K562 (cell line): ENCODE measurements at regions not wholly inside any gene's neighbourhood (a gene's known extent, or its start where the extent isn't known, plus 50 kb on each side); places are given as distances from the start of the nearest gene placed in this dataset.

ENCODE experiments used
- ATAC-seq: fragments of 200-7000 bp; cut with Tn5 transposase; 3 replicates; pipeline ENCODE4 v1.9.1; 2020; ENCODE audit warnings: moderate library complexity
- BruUV-seq: library from RNA; stranded (reverse); fragments of 400-500 nt; replicated peaks from 2 replicates; lab custom pipeline; 2021; lab: Mats Ljungman, UMichigan
- CTCF ChIA-PET: fragments of 300-600 bp; formaldehyde crosslinking; extraction: SDS; loops from one replicate; lab custom pipeline; 2021; ENCODE audit warnings: low intra/inter-chr PET ratio; lab: Yijun Ruan, JAX
- POLR2A ChIA-PET: fragments of 300-600, 350-650 bp; sonication (Branson Sonifier 250); formaldehyde crosslinking; extraction: SDS; loops from one replicate; lab custom pipeline; 2021; ENCODE audit warnings: antibody characterized with exemption, inconsistent platforms; lab: Yijun Ruan, JAX
- DNase-seq, 4 experiments: peaks; one replicate each; pipeline versions ENCODE4 v3.0.0 to v3.0.0-alpha.2; 2011 to 2018; ENCODE audit warnings: low spot score in 3 of 4, mixed read lengths in 3 of 4; ENCODE audit errors: extremely low read depth in 1 of 4
- FAIRE-seq: peaks from 2 replicates; lab custom pipeline; 2011; peaks lifted over from hg19 to GRCh38; lab: Jason Lieb, UNC
- H2AFZ ChIP-seq: 2 replicates; pipeline ENCODE4 v1.6.0; 2011; ENCODE audit warnings: low read depth, low read length, control low read depth, inconsistent platforms
- H3K27ac ChIP-seq: fragments of 200-600 bp; 3 replicates; pipeline ENCODE4 v1.8.0; 2011; ENCODE audit warnings: low read depth, mild to moderate bottlenecking, control low read depth, inconsistent platforms, low read length, moderate library complexity, mixed read lengths; ENCODE audit errors: extremely low read depth
- H3K27me3 ChIP-seq, 2 experiments: fragments of 300-600 bp in 1 of 2; 2 replicates in 1 of 2; 3 replicates in 1 of 2; pipeline versions ENCODE4 v1.6.0 to v1.8.0; 2011; ENCODE audit warnings: inconsistent platforms in 2 of 2, low read length in 2 of 2, mild to moderate bottlenecking in 1 of 2, mixed read lengths in 1 of 2, moderate library complexity in 1 of 2; ENCODE audit not compliant: control insufficient read depth in 2 of 2, insufficient read depth in 2 of 2
- H3K36me3 ChIP-seq: fragments of 300-600 bp; 3 replicates; pipeline ENCODE4 v1.8.0; 2011; ENCODE audit warnings: mild to moderate bottlenecking, low read length, inconsistent platforms; ENCODE audit not compliant: control insufficient read depth, insufficient read depth
- H3K4me1 ChIP-seq, 2 experiments: fragments of 200-600 bp in 1 of 2; replicated peaks in 1 of 2; 2 replicates in 1 of 2; 3 replicates in 1 of 2; pipeline versions ENCODE4 v1.5.1 to v1.8.0; 2011; ENCODE audit warnings: inconsistent platforms in 2 of 2, low read length in 2 of 2, mild to moderate bottlenecking in 1 of 2, mixed read lengths in 1 of 2, moderate library complexity in 1 of 2; ENCODE audit not compliant: control insufficient read depth in 2 of 2, insufficient read depth in 2 of 2
- H3K4me2 ChIP-seq: 2 replicates; pipeline ENCODE4 v1.6.1; 2011; ENCODE audit warnings: low read length, control low read depth, inconsistent platforms, mixed read lengths; ENCODE audit not compliant: insufficient read depth
- H3K4me3 ChIP-seq: fragments of 200-600 bp; sonication (generic), shearing (Covaris generic); 2 replicates; pipeline ENCODE4 v1.5.1; 2016; ENCODE audit warnings: control low read depth, inconsistent platforms
- H3K79me2 ChIP-seq: fragments of 200-600 bp; 3 replicates; pipeline ENCODE4 v1.8.0; 2011; ENCODE audit warnings: low read length, inconsistent platforms; ENCODE audit not compliant: control insufficient read depth, insufficient read depth
- H3K9ac ChIP-seq, 2 experiments: 2 replicates each; pipeline versions ENCODE4 v1.6.0 to v1.6.1; 2011; ENCODE audit warnings: low read depth in 2 of 2, low read length in 2 of 2, control low read depth in 1 of 2, inconsistent platforms in 1 of 2, mild to moderate bottlenecking in 1 of 2, mixed read lengths in 1 of 2; ENCODE audit not compliant: insufficient read depth in 1 of 2
- H3K9me1 ChIP-seq: one replicate; pipeline ENCODE4 v1.6.0; 2011; ENCODE audit warnings: inconsistent platforms, mild to moderate bottlenecking, low read length, moderate library complexity; ENCODE audit not compliant: control insufficient read depth, insufficient read depth
- H3K9me3 ChIP-seq: replicated peaks from 2 replicates; pipeline ENCODE4 v1.5.1; 2011; ENCODE audit warnings: low read depth, low read length, inconsistent platforms; ENCODE audit not compliant: control insufficient read depth, insufficient read depth
- H4K20me1 ChIP-seq: replicated peaks from 2 replicates; pipeline ENCODE4 v1.6.1; 2011; ENCODE audit warnings: low read length, inconsistent platforms, mixed read lengths; ENCODE audit not compliant: control insufficient read depth, insufficient read depth
- CBX5 ChIP-seq: IDR thresholded peaks from 2 replicates; pipeline ENCODE4 v1.6.1; 2014; ENCODE audit warnings: low read depth, borderline replicate concordance
- L3MBTL2 ChIP-seq: fragments of 450-650 bp; IDR thresholded peaks from 2 replicates; pipeline ENCODE4 v1.6.1; 2016; ENCODE audit warnings: mild to moderate bottlenecking, moderate library complexity
- MCM2 ChIP-seq: fragments of 450-650 bp; IDR thresholded peaks from 2 replicates; pipeline ENCODE4 v1.6.1; 2017; ENCODE audit warnings: low read depth, mild to moderate bottlenecking
- MTA3 ChIP-seq: fragments of 450-650 bp; formaldehyde crosslinking; IDR thresholded peaks from 2 replicates; pipeline ENCODE4 v1.6.1; 2017; ENCODE audit warnings: mild to moderate bottlenecking, borderline replicate concordance
- OTX1 ChIP-seq: fragments of 450-650 bp; formaldehyde crosslinking; IDR thresholded peaks from 2 replicates; pipeline ENCODE4 v1.4.0; 2022; ENCODE audit warnings: mild to moderate bottlenecking
- SIN3B ChIP-seq: fragments of 450-650 bp; IDR thresholded peaks from 2 replicates; pipeline ENCODE4 v1.6.1; 2017; ENCODE audit warnings: low read depth, mild to moderate bottlenecking, moderate library complexity
- TGIF2 ChIP-seq: sonication (generic); formaldehyde crosslinking; IDR thresholded peaks from 2 replicates; pipeline ENCODE4 v1.8.1; 2022; ENCODE audit warnings: mild to moderate bottlenecking, missing genetic modification reagents, moderate library complexity
- ZNF133 ChIP-seq: fragments of 250-450 bp; sonication (Bioruptor Pico); IDR thresholded peaks from 2 replicates; pipeline ENCODE4 v1.4.0; 2020; ENCODE audit warnings: mild to moderate bottlenecking
- ZNF3 ChIP-seq: fragments of 250-450 bp; sonication (Bioruptor Pico); IDR thresholded peaks from 2 replicates; pipeline ENCODE4 v1.5.0; 2021; ENCODE audit warnings: mild to moderate bottlenecking, moderate library complexity
- ZNF699 ChIP-seq: fragments of 250-450 bp; sonication (Bioruptor Pico); IDR thresholded peaks from 2 replicates; pipeline ENCODE4 v1.8.0; 2021; ENCODE audit warnings: mild to moderate bottlenecking, moderate library complexity; ENCODE audit not compliant: insufficient replicate concordance
- ZNF717 ChIP-seq: fragments of 250-450 bp; sonication (Bioruptor Pico); IDR thresholded peaks from 2 replicates; pipeline ENCODE4 v1.5.0; 2021
- WGBS: fragments of 100-300 bp; shearing (Covaris generic); methylation state at CpG from one replicate; pipeline ENCODE4 v1.1.6; 2016; ENCODE audit warnings: low coverage, mixed read lengths; ENCODE audit not compliant: insufficient coverage; ENCODE audit errors: missing lambda C conversion rate; 5-methylcytosine and 5-hydroxymethylcytosine counted together
- in situ Hi-C: fragments of 300-500 bp; cut with MboI; formaldehyde crosslinking; loops from 4 replicates; pipeline ENCODE4 v1.15.0; 2018; ENCODE audit warnings: inconsistent platforms, mixed read lengths
- intact Hi-C: fragments of 100-400 bp; cut with micrococcal nuclease; formaldehyde crosslinking; loops from 2 replicates; pipeline ENCODE4 v1.14.2; 2022
- TF ChIP-seq, protein P1 (sequence below): sonication (generic); formaldehyde crosslinking; IDR thresholded peaks from 2 replicates; pipeline ENCODE4 v1.5.0; 2020; ENCODE audit warnings: missing genetic modification reagents
- TF ChIP-seq, protein P2 (sequence below): fragments of 450-650 bp; formaldehyde crosslinking; IDR thresholded peaks from 2 replicates; pipeline ENCODE4 v1.4.0; 2020; ENCODE audit warnings: mild to moderate bottlenecking, moderate library complexity
- TF ChIP-seq, protein P3 (sequence below): fragments of 450-650 bp; IDR thresholded peaks from 2 replicates; pipeline ENCODE4 v1.6.1; 2017; ENCODE audit warnings: antibody characterized with exemption
- TF ChIP-seq, protein P4 (sequence below): fragments of 450-650 bp; IDR thresholded peaks from 2 replicates; pipeline ENCODE4 v1.6.1; 2016; ENCODE audit warnings: missing biosample characterization, missing genetic modification characterization

DNA sequence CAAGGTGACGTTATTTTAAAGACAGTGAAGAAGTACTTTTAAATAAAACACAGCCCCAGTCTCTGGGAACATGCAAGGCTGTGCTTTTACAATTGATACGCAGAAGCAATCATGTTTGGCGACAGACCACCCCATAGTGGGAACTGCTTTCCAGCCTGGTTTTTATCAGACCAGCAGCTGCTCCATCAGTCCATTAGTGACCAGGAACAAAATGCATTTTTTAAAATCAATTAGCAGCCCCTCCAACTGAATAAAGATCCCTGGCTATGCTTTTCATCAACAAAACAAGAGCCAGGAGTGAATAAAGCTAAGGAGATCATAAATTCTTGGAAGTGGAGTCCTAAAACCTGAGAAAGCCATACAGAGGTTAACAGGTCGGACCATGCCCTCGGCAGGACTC is 153.0 kb upstream of the TENM3 start:
- no peak overlapping the region for H3K9ac ChIP-seq
- no peaks in the 10 kb centered on the region for H3K36me3 ChIP-seq
- H3K79me2 ChIP-seq = no peaks in the 10 kb centered on the region
- ATAC-seq (no peak), DNase-seq (no peak)
- no peak overlapping the region for H2AFZ ChIP-seq
- POLR2A ChIA-PET = no interaction called here
- in situ Hi-C loops = no loop called here
- CTCF ChIA-PET = interaction anchor here (0.6 kb wide), 1 partner anchor 10 kb away, joined by 3 read pairs; no protein-coding TSS in a partner anchor
- BruUV-seq = no TSS peak
- H3K4me3 ChIP-seq = no peak overlapping the region
- WGBS = 1% methylated on average over 5 of the region's 5 CpGs
- H4K20me1 ChIP-seq = no peaks in the 10 kb centered on the region
- TF ChIP-seq L3MBTL2 (no peak), CBX5 (no peak), MTA3 (no peak), ZNF699 (CRISPR knock-in tag) (no peak), MCM2 (no peak), ZNF717 (CRISPR knock-in tag) (no peak), ZNF133 (no peak), TGIF2 (CRISPR knock-in tag) (no peak), OTX1 (CRISPR knock-in tag) (no peak), ZNF3 (CRISPR knock-in tag) (no peak), SIN3B (no peak)
- TF ChIP-seq, protein P1, sequence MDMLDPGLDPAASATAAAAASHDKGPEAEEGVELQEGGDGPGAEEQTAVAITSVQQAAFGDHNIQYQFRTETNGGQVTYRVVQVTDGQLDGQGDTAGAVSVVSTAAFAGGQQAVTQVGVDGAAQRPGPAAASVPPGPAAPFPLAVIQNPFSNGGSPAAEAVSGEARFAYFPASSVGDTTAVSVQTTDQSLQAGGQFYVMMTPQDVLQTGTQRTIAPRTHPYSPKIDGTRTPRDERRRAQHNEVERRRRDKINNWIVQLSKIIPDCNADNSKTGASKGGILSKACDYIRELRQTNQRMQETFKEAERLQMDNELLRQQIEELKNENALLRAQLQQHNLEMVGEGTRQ (CRISPR knock-in tag) = no peak
- TF ChIP-seq, protein P2, sequence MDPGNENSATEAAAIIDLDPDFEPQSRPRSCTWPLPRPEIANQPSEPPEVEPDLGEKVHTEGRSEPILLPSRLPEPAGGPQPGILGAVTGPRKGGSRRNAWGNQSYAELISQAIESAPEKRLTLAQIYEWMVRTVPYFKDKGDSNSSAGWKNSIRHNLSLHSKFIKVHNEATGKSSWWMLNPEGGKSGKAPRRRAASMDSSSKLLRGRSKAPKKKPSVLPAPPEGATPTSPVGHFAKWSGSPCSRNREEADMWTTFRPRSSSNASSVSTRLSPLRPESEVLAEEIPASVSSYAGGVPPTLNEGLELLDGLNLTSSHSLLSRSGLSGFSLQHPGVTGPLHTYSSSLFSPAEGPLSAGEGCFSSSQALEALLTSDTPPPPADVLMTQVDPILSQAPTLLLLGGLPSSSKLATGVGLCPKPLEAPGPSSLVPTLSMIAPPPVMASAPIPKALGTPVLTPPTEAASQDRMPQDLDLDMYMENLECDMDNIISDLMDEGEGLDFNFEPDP (CRISPR knock-in tag) = no peak
- TF ChIP-seq, protein P3, sequence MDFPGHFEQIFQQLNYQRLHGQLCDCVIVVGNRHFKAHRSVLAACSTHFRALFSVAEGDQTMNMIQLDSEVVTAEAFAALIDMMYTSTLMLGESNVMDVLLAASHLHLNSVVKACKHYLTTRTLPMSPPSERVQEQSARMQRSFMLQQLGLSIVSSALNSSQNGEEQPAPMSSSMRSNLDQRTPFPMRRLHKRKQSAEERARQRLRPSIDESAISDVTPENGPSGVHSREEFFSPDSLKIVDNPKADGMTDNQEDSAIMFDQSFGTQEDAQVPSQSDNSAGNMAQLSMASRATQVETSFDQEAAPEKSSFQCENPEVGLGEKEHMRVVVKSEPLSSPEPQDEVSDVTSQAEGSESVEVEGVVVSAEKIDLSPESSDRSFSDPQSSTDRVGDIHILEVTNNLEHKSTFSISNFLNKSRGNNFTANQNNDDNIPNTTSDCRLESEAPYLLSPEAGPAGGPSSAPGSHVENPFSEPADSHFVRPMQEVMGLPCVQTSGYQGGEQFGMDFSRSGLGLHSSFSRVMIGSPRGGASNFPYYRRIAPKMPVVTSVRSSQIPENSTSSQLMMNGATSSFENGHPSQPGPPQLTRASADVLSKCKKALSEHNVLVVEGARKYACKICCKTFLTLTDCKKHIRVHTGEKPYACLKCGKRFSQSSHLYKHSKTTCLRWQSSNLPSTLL = no peak
- TF ChIP-seq, protein P4, sequence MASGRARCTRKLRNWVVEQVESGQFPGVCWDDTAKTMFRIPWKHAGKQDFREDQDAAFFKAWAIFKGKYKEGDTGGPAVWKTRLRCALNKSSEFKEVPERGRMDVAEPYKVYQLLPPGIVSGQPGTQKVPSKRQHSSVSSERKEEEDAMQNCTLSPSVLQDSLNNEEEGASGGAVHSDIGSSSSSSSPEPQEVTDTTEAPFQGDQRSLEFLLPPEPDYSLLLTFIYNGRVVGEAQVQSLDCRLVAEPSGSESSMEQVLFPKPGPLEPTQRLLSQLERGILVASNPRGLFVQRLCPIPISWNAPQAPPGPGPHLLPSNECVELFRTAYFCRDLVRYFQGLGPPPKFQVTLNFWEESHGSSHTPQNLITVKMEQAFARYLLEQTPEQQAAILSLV = no peak
- TF ChIP-seq, all 486 proteins: peak for 0
- no peak overlapping the region for H3K4me2 ChIP-seq
- H3K9me1 ChIP-seq = no peaks in the 10 kb centered on the region
- no peaks in the 10 kb centered on the region for H3K27me3 ChIP-seq
- H3K9me3 ChIP-seq = no peaks in the 10 kb centered on the region
- FAIRE-seq = no peak
- no peak overlapping the region for H3K27ac ChIP-seq
- no peaks in the 10 kb centered on the region for H3K4me1 ChIP-seq
- intact Hi-C loops = no loop called here
